Fibroblast of peridontal ligament (primary cell): ENCODE measurements at regions not wholly inside any gene's neighbourhood (a gene's known extent, or its start where the extent isn't known, plus 50 kb on each side); places are given as distances from the start of the nearest gene placed in this dataset.

Source experiments
- DNase-seq: peaks from one replicate; pipeline ENCODE4 v3.0.0-alpha.2; 2010; ENCODE audit errors: extremely low read depth

GRCh38 chr15:53305101-53305500 is 454.4 kb downstream of the WDR72 start:
- no peak for DNase-seq

GRCh38 chr15:53297828-53298227 is 461.6 kb downstream of the WDR72 start:
- DNase-seq, result no peak

- DNase-seq, result no peak
These were observed 462.9 kb downstream of the WDR72 start for GRCh38 chr15:53296603-53297002.

DNA sequence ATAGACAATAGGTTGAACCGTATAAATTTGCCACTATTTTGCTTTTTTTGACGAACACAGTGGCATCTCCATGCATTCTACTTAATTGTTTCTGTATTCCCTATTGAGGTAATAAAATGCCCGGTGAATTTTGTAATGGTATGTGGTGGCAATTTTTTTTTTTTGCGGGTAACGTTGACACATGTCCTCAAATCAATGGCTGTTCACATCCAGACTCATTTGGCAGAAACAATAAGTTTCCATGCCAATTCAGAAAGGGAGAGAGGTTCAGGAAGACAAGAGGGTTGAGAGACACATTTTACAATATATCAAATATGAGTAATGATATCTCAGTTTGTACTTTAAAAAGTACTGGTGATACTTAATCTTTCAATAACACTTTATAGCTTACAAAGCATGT is 463.9 kb downstream of the WDR72 start:
- DNase-seq, result no peak

DNA sequence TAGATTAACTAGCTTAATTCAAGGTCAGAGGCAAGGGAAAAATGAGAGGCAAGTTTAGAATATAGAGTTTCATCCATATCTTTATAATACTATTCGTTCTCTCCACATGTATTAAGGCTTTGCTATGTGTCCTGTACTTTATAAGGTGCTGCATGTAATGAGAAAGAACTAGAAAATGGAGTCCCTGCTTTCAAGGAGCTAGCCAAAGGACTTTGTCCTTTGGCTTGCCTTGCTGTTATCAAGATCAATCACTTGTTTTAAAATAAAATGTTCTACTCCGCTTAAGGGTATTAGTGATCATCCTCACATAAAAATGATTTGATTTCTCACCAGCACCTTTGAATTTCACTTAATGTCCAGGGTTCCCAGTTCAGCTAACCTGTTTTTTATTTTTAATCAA is 470.9 kb downstream of the WDR72 start:
- DNase-seq, result no peak

DNA sequence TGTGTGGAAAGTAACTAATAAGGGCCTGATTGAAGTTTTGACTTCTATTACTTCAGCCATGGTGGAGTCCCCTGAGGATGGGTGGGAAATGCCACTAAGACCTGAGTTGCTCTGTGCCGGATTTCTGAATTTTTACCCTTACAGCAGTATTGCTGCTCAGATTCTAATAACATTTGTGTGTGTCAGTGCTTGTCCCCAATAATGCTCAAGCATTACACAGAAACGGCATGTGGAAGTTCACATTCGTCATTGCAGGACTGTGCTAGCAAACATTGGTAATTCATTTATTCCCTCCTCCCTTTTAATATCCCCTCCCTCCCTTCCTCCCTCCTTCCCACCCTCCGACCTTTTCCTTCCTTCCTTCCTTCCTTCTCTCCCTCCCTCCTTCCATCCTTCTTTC is 484.5 kb upstream of the ONECUT1 start:
- no peak for DNase-seq

DNA sequence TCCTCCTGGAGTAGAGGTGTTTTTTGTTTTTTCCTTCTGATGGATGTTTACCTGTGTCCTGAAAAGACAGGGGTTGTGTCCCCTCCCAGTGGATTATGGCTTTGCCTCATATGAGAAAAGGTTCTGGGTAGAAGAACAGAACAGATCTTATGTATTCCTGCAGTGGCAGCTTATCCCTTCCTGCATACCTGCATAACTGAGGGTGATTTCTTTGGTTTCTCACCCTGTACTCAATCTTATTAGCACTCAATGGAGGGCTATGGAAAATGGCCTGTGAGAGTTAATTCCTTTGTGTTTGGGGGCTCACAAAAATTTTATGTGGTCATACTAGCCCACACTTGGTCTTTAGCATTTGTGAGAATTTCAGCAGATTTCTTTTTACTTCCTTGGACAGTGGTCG is 482.0 kb upstream of the ONECUT1 start:
- no peak for DNase-seq

DNA sequence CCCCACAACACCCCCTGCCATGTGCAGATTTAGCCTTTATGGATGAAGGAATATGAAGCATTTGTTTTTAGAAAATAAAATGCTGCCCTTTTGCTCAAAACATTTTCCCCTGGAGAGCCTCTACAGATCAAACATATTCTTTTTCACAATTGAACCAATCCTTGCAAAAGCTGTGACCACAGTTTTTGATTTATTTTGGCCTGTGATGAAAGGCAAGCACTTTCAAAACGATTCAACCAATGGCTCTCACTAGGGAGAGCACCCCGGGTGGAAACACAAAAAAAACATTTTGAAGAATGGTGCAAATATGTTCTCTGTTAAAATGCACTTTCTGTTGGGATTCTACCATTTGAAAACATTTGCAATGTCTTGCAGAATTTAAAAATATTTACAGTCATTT is 476.0 kb upstream of the ONECUT1 start:
- no peak for DNase-seq

GRCh38 chr15:53260647-53261046 is 470.5 kb upstream of the ONECUT1 start:
- DNase-seq, result no peak

GRCh38 chr15:53256457-53256856 is 466.3 kb upstream of the ONECUT1 start:
- no peak for DNase-seq

DNA sequence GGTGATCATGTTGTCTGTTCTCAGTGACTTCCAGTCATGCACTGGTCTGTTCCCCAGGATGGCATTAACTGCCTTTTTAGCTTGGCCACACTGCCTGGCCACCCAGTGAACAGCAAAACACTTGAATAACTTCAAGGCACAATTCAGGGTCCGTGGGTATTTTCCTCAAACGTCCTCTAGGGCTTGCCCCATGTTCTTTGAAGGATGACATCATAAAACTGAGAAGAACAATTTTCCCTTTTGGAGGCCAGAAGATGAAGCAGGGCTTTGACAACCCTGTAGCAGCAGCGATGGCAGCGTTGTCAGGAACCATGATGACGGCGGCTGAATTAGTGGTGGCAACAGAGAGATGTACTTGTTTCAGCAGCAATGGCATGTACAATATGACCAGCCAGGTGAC is 465.9 kb upstream of the ONECUT1 start:
- no peak for DNase-seq

- no peak for DNase-seq
These were observed 461.9 kb upstream of the ONECUT1 start for GRCh38 chr15:53251996-53252395.

DNA sequence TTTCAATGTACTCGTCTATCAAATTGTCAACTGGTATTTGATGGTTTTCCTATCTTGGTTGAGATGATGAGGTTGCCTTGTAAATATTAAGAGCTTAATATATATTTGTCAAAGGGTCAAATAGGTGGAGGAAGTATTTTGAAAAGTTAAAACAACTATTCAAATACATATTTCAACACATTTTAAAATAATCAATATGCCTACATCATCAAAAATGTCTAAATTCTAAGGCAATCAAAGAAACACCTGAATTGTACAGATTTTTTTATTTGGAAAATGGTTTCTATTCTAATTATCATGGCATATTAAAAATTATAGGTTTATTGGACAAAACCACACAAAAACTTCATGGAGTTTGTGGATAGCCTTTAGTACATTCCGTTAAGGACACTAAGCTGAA is 461.4 kb upstream of the ONECUT1 start:
- no peak for DNase-seq

DNA sequence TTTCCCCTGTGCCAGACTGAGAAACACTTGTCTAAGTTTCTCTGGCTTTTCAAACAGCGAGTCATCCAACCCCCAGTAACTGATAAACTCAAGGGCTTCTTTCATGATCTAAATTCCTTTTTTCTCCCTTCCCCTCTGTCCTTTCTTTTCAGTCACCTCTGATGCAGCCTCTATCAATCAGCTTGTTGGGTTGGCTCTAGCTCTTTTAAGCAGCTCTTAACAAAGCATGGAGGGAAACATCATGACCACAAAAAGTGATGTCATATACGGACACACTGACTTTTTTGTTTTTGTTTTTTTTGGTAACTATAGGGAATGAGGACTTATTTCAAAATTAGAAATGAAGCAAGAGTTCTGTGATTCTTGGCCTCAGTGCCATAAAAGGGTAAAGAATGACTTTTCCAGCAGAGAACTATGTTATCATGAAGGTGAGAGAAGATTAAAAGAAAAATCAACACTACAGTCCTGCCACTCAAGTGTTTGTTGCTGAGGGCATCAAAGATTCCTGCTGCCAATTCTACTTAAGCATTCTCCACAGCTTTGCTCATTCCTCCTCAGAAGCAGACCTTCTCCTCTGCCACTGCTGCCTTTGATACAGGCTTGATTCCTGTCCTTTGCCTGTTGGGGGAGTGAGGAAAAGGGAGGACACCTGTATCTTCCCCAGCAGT is 457.0 kb upstream of the ONECUT1 start:
- no peak for DNase-seq

DNA sequence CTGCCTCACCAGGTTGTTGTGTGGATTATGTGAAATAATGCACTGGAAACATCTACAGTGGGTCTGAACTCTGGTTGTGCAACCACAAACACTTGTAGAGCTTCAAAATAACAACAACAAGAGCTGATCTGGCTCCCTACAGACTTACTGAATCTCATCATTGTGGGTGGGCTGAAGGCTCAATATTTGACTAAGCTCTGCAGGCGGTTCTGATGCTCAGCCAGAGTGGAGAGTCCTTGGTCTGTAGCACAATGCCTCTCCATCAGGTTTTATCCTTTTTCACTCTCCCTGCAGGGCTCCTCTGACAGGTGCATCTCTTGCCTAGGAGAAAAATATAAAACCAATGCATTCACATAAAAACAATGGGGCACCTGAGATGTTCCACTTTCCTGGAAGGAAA is 456.3 kb upstream of the ONECUT1 start:
- DNase-seq, result no peak

GRCh38 chr15:53233801-53234200 is 443.7 kb upstream of the ONECUT1 start:
- no peak for DNase-seq

DNA sequence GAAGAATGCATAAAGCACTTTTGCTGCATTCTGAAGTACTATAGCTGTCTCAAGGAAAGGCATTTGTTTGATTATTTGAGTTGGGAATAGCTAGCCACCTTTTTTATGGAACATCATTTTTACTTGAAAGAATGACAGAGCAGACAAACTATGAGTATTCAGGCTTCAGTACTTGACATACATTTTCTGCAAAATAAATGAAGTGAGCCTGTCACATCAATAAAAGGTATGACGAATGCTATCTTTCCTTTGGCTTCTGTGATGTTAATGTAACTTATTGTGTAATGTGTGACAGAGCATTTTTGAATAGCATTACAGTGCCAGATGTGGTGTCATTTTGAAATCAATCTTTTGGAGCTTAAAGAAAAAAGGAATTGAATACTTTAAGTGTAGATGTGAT is 440.3 kb upstream of the ONECUT1 start:
- no peak for DNase-seq

- DNase-seq, result no peak
These were observed 436.4 kb upstream of the ONECUT1 start for GRCh38 chr15:53226559-53226958.

DNA sequence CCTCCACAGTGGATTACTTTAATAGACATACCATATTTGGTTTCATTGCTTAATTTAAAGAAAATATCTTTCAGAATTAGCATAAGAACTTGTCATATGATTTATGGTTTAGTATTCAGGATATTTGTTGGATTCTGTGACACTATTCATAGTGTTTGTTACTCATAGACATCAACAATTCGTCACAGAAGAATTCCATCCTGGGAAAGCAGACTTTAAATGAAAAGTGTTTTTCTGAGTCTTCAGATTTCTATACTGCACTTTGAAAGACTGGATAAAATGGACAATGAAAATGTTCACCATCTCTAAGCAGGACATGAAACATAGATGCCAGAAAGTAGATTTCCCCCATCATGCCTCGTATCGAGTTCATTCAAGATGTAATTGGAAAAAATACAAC is 435.6 kb upstream of the ONECUT1 start:
- DNase-seq, result no peak

DNA sequence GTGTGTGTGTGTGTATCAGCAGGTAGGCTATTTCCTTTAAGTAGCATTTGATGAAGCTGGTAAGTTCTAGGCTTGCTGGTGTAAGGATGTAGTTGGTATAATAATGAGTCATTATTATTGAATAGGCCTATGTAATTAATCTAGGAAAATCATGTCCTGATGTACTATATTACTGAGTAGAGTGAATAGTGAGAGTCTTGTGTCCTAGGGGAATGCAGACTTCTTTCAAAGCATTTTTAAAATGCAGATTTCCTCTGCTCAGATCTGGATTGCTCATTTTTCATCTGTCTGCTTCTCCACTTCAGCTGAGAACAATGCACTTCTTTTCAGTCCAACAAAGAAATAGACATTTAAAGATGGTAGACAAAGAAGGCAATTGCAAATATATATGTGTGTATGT is 434.2 kb upstream of the ONECUT1 start:
- no peak for DNase-seq

DNA sequence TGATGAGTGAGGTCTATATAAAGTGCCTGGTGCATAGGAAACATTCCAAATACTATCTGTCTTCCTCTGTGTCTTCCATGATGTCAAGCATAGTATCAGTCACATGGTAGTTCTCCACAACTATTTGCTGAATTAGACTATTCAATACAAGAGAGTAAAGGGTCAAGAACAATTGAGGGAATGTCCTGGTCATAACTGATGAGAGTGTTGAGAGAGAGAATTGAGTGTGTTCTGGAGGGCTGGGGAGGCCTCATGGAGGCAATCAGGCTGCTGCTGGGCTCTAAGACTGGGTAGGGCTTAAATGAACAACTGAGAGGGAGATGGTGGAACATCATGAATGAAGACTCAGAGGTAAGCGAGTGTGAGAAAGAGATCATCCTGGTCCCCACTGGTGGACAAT is 433.7 kb upstream of the ONECUT1 start:
- no peak for DNase-seq

GRCh38 chr15:53218666-53219580 is 428.8 kb upstream of the ONECUT1 start:
- no peak for DNase-seq

DNA sequence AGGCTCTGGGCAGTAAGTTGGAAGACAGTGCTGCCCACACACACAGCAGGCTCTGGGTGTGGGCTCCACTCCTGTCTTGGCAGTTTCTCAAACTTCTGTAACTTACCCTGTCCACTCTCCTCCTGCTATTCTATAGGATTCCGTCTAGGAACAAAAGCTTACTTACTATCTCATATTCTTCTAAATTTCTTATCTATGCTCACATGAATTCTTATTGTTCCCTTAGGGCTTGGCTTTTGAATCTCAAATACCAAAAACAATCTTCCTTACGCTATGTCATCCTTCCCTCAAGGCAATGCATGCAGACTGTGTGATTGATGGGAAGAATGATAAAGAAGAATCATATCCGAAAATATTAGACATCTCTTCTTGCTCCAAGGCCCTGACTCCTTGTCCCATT is 425.9 kb upstream of the ONECUT1 start:
- DNase-seq, result no peak
